Gastroesophageal sphincter (tissue), 3 donors: ENCODE measurements at regions not wholly inside any gene's neighbourhood (a gene's known extent, or its start where the extent isn't known, plus 50 kb on each side); places are given as distances from the start of the nearest gene placed in this dataset.

ENCODE experiments used
- CTCF ChIP-seq, 4 experiments: fragments of 200-600 bp in 2 of 4; fragments of 450-650 bp in 2 of 4; sonication (generic) in 1 of 4; IDR thresholded peaks; one replicate each; pipeline ENCODE4 v1.5.1; 2017 to 2019; ENCODE audit warnings: antibody characterized with exemption in 4 of 4, mild to moderate bottlenecking in 2 of 4, moderate library complexity in 2 of 4
- EP300 ChIP-seq: sonication (generic); formaldehyde crosslinking; IDR thresholded peaks from one replicate; pipeline ENCODE4 v1.6.1; 2017; ENCODE audit warnings: antibody characterized with exemption, mild to moderate bottlenecking
- POLR2A ChIP-seq, 2 donors: fragments of 450-650 bp; IDR thresholded peaks; one replicate each; pipeline ENCODE4 v1.6.1; 2017; ENCODE audit warnings: antibody characterized with exemption in 2 of 2, mild to moderate bottlenecking in 2 of 2, moderate library complexity in 1 of 2
- POLR2AphosphoS5 ChIP-seq: sonication (generic); formaldehyde crosslinking; IDR thresholded peaks from one replicate; pipeline ENCODE4 v1.6.1; 2017; ENCODE audit warnings: antibody characterized with exemption

GRCh38 chr11:80987171-80987570 lies 1546.3 kb upstream of the TENM4 start:
- TF ChIP-seq CTCF (IDR thresholded peaks at IDR 0.05) (no peak), EP300 (no peak), POLR2AphosphoS5 (no peak), POLR2A (IDR thresholded peaks at IDR 0.05) (no peak)
